NCI-H2196 (cell line): ENCODE measurements at regions not wholly inside any gene's neighbourhood (a gene's known extent, or its start where the extent isn't known, plus 50 kb on each side); places are given as distances from the start of the nearest gene placed in this dataset.
"Not testable (repeated sequence)": the region's sequence is repeated elsewhere in the genome, so short reads cannot be mapped to it uniquely, and the experiment has no call there.

Experiments used
- DNase-seq: peaks from one replicate; lab custom pipeline; 2025; ENCODE audit not compliant: unreplicated experiment; lab: John Stamatoyannopoulos, UW

DNA sequence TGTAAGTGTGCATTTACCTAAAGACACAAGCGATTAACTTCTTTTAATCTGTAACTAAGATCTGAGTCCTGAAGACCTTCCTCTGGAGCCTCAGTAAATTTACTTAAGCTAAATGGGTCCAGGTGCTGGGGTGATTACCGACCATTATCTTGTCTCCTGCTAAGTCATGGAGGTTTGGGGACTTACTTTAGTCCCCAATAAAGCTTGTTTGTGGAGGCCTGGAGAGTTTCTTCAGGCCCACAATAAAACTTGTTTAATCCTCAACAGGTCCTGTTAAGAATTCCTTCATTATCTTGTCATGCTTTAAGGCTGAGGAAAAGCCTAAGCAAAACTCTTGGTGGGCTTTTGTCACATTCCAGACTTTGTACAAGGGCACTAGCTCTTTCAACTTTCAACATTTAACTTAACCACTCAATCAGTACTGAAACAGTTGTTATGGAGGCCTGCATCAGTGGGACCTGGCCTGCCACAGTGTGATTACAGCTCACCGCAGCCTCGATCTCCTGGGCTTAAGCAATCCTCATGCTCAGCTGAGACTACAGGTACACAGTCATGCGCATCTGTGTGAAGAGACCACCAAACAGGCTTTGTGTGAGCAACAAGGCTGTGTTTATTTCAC, 84.0 kb downstream of the FMO4 start:
- DNase-seq = no peak

DNA sequence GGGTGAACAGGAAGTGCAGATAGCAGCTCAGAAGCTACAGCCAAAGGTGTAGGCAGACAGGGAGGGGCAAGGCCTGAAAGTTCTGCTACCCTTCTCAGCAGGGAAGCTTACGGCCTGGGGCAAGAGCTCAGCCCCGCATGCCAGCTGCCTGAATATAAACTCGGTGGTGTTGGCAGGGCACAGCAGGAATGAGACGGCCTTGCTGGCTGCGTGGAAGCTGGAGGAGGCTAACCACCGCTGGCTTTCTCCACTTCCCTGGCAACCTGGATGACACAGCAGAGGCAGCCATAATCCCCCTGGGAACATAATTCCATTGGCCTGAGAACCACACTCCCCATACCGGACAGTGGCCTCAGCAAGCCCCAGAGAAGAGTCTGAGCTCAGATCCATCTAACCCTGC, 81.9 kb upstream of the PRRC2C start:
- no peak for DNase-seq

DNA sequence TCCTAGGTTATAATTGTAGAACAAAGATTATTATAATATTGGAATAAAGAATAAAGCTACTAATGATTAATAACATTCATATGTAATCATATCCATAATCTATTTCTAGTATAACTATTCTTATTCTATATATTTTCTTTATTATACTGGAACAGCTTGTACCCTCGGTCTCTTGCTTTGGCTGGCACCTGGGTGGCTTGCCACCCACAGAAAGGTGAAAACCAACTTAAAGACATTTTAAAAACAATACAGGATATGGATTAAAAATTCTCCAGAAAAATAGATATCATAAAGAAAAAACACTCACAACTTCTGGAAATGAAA, 80.0 kb upstream of the PRRC2C start:
- DNase-seq = no peak

DNA sequence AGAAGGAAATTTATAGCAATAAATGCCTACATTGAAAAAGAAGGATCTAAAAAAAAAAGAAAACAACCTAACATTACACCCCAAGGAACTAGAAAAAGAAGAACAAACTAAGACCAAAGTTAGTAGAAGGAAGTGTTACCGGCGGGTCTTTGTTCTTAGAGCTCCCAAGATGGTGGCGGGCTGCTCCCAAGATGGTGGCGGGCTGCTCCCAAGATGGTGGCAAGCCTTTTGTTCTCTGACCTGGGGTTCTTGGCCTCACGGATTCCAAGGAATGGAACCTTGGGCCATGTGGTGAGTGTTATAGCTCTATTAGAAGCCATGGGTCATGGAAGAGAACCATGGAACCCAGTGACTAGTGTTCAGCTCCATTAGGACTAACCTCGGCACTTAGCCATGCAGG, 71.8 kb upstream of the PRRC2C start:
- DNase-seq = not testable (repeated sequence)

GRCh38 chr1:171418546-171418945, 66.8 kb upstream of the PRRC2C start:
- DNase-seq = no peak

GRCh38 chr1:171420810-171421209, 64.5 kb upstream of the PRRC2C start:
- DNase-seq = no peak

DNA sequence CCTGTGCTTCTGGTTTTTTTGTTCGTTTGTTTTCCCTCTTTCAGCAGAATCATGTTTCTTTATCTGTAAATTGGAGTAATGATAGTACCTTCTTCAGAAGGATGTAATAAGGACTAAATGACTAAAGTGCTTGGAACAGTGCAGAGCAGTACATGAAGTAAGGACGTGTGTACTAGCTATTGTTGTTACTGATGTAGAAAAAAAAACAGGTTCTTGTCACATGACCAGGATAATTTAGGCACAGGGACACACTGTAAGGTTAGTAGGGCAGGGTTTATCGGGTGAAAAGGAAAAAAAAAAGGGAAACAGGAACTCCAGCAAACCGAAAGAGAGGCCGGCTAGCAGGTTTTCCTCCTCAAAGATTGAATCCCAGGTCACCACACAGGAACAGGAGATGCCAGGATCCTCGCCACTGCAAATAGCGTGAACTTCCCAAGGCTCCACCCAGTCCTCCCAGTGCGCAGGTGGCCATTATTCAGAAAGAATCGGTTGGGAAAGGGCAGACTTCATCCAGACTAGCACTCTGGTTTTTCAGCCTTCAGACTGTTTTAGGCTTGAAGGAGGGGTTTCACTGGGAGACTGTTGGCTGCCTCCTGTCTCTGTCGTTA, 63.8 kb upstream of the PRRC2C start:
- DNase-seq = no peak

GRCh38 chr1:171422511-171422910, 62.8 kb upstream of the PRRC2C start:
- DNase-seq = no peak

DNA sequence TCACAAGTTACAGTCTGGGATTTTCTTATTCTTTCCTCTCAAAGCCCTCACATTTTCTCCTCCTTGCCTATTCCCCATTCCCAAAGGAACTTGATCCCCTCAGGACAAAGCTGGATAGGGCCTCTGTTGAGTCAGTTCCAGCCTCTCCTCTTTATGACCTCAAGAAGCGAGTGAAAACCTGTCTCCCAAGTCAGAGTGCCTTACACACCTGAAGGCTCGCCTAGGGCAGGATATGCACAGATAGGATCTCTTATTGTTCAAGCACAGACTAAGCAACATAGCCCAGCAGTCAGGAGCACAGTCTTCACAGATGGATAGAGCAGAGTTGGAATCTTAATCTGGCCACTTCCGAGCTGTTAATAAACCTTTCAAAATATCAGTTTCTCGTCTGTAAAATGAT, 60.8 kb upstream of the PRRC2C start:
- DNase-seq = no peak

DNA sequence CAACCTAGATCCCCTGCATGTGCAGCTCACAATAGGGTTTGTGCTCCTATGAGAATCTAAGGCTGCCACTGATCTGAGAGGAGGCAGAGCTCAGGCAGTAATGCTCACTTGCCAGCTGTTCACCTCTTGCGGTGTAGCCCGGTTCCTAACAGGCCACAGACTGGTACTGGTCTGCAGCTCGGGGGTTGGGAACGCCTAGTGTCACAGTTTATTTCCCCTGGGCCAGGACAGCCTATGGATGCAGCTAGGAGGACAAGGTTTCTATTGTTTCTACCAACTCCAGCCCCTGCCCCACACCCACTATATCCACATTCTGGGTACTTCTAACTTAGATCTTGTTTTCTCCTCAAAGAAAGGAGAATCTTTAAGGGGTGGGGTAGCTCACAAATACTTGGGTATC, 58.7 kb upstream of the PRRC2C start:
- DNase-seq = no peak

- DNase-seq = no peak
These were observed 57.4 kb upstream of the PRRC2C start for GRCh38 chr1:171427852-171428471.

DNA sequence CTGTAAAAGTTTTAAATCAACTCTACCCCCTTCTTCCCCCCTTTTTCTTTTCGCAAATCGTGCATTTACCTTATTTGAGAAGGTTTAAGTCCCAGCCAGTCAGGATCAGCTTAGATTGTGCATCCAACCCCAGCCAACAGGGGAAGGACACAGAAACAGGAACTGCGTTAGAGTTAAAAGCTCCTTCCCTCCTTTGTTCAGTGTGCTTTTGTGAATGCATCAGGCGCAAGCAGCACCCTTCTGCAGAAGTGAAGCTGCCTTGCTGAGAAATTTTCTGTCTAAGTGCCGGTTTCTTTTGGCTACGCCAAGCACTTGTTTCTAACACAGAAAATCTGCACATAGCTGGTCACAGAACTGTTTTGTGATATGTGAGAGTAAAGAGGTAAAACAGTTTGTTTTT, 56.2 kb upstream of the PRRC2C start:
- no peak for DNase-seq

- DNase-seq = no peak
These were observed 53.3 kb upstream of the PRRC2C start for GRCh38 chr1:171431994-171432393.

- DNase-seq = no peak
These were observed 52.9 kb upstream of the PRRC2C start for GRCh38 chr1:171432473-171432872.

DNA sequence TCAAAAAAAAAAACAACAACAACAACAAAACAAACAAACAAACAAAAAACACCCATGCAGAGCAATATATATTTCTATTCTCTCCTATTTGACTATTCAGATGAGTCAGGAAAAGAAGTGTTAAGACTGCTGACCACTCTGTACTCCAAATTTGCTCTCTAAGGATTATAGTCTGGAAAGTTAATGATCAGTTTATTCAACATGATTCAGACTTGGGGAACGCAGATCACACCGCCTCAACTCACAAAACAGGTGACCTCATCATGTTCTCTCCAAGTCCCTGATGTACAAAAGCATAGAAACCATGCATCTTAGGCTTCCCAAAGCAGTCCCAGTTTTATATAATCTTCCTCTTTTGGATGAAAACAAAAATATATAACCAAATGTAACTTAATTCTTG, 51.9 kb upstream of the PRRC2C start:
- no peak for DNase-seq

DNA sequence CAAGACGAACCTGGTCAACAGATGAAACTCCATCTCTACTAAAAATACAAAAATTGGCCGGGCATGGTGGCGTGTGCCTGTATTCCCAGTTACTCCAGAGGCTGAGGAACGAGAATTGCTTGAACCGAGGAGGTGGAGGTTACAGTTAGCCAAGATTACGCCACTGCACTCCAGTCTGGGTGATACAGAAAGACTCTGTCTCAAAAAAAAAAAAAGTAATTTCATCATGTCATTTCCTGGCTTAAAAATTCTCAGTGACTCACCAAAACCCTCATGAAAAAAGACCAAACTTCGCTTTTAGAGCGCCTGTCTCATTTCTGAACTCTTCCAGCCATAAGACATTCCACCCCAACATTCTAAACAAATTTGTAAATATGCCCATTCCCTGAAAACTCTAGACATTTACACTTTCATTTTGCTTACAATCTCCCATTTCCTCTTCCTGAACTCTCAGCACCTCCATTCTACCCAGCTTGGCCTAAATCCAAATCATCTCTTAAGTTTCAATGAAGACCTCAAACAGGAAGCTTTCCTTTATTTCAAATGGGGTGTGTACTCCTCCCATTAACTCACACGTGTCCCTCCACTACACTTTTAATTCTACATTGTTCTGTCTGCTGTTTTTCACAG, 50.5 kb upstream of the PRRC2C start:
- peak; percentile 4 for DNase-seq
